ENCODE measurements at regions not wholly inside any gene's neighbourhood (a gene's known extent, or its start where the extent isn't known, plus 50 kb on each side); places are given as distances from the start of the nearest gene placed in this dataset.
"Not testable (repeated sequence)": the region's sequence is repeated elsewhere in the genome, so short reads cannot be mapped to it uniquely, and the experiment has no call there.

GRCh38 chr2:111422562-111422961, 301.8 kb downstream of the BCL2L11 start:
- not testable (repeated sequence) for DNase-seq (ENCODE audit: low read depth in 1 of 2, low spot score in 1 of 2)

GRCh38 chr2:111423184-111423583, 302.5 kb downstream of the BCL2L11 start:
- not testable (repeated sequence) for DNase-seq (ENCODE audit: low read depth in 1 of 2, low spot score in 1 of 2)

- not testable (repeated sequence) for DNase-seq (ENCODE audit: low read depth in 1 of 2, low spot score in 1 of 2)
Observed at GRCh38 chr2:111424176-111424575, 303.5 kb downstream of the BCL2L11 start.

GRCh38 chr2:111424851-111425309, 304.2 kb downstream of the BCL2L11 start:
- not testable (repeated sequence) for DNase-seq (ENCODE audit: low read depth in 1 of 2, low spot score in 1 of 2)

GRCh38 chr2:111425789-111426201, 305.1 kb downstream of the BCL2L11 start:
- DNase-seq (ENCODE audit: low read depth in 1 of 2, low spot score in 1 of 2) = not testable (repeated sequence)

GRCh38 chr2:111427346-111427745, 306.6 kb downstream of the BCL2L11 start:
- not testable (repeated sequence) for DNase-seq (ENCODE audit: low read depth in 1 of 2, low spot score in 1 of 2)

GRCh38 chr2:111428915-111429314, 308.2 kb downstream of the BCL2L11 start:
- DNase-seq (ENCODE audit: low read depth in 1 of 2, low spot score in 1 of 2) = not testable (repeated sequence)

- not testable (repeated sequence) for DNase-seq (ENCODE audit: low read depth in 1 of 2, low spot score in 1 of 2)
Observed at GRCh38 chr2:111429353-111429752, 308.6 kb downstream of the BCL2L11 start.

- DNase-seq (ENCODE audit: low read depth in 1 of 2, low spot score in 1 of 2) = not testable (repeated sequence)
Observed at GRCh38 chr2:111430817-111431661, 310.3 kb downstream of the BCL2L11 start.

GRCh38 chr2:111432423-111432822, 311.7 kb downstream of the BCL2L11 start:
- DNase-seq (ENCODE audit: low read depth in 1 of 2, low spot score in 1 of 2) = not testable (repeated sequence)

- not testable (repeated sequence) for DNase-seq (ENCODE audit: low read depth in 1 of 2, low spot score in 1 of 2)
Observed at GRCh38 chr2:111432916-111433499, 312.3 kb downstream of the BCL2L11 start.

GRCh38 chr2:111433892-111434607, 313.3 kb downstream of the BCL2L11 start:
- DNase-seq (ENCODE audit: low read depth in 1 of 2, low spot score in 1 of 2) = not testable (repeated sequence)

GRCh38 chr2:111434608-111434939, 313.9 kb downstream of the BCL2L11 start:
- DNase-seq (ENCODE audit: low read depth in 1 of 2, low spot score in 1 of 2) = not testable (repeated sequence)

GRCh38 chr2:111435553-111436310, 315.0 kb downstream of the BCL2L11 start:
- not testable (repeated sequence) for DNase-seq (ENCODE audit: low read depth in 1 of 2, low spot score in 1 of 2)

- DNase-seq (ENCODE audit: low read depth in 1 of 2, low spot score in 1 of 2) = not testable (repeated sequence)
Observed at GRCh38 chr2:111436411-111436810, 315.7 kb downstream of the BCL2L11 start.

- DNase-seq (ENCODE audit: low read depth in 1 of 2, low spot score in 1 of 2) = not testable (repeated sequence)
Observed at GRCh38 chr2:111437288-111437990, 316.7 kb downstream of the BCL2L11 start.

- not testable (repeated sequence) for DNase-seq (ENCODE audit: low read depth in 1 of 2, low spot score in 1 of 2)
Observed at GRCh38 chr2:111438161-111438560, 317.4 kb downstream of the BCL2L11 start.

GRCh38 chr2:111439237-111439636, 318.5 kb downstream of the BCL2L11 start:
- DNase-seq (ENCODE audit: low read depth in 1 of 2, low spot score in 1 of 2) = not testable (repeated sequence)

- not testable (repeated sequence) for DNase-seq (ENCODE audit: low read depth in 1 of 2, low spot score in 1 of 2)
Observed at GRCh38 chr2:111441614-111442013, 320.9 kb downstream of the BCL2L11 start.

- not testable (repeated sequence) for DNase-seq (ENCODE audit: low read depth in 1 of 2, low spot score in 1 of 2)
Observed at GRCh38 chr2:111442767-111443454, 322.2 kb downstream of the BCL2L11 start.

Data from activated T-helper 1 cell treated with anti-CD3 and anti-CD28 coated beads, Interleukin-2, amount 50 U/mL, for 16 hours (primary cell).